Ovary (tissue), 7 donors: ENCODE measurements at regions not wholly inside any gene's neighbourhood (a gene's known extent, or its start where the extent isn't known, plus 50 kb on each side); places are given as distances from the start of the nearest gene placed in this dataset.

Experiments used
- DNase-seq, 5 donors: peaks; one replicate each; pipeline ENCODE4 v3.0.0-alpha.2; 2019 to 2020
- H3K27ac ChIP-seq, 2 donors: fragments of 200-600 bp; one replicate each; pipeline versions ENCODE4 v1.5.1 to v1.8.0; 2019 to 2022
- H3K27me3 ChIP-seq: fragments of 200-600 bp; one replicate; pipeline ENCODE4 v1.8.0; 2022
- H3K36me3 ChIP-seq: fragments of 200-600 bp; sonication (generic); one replicate; pipeline ENCODE4 v1.5.1; 2019
- H3K4me1 ChIP-seq: one replicate; pipeline ENCODE4 v1.8.1; 2013; ENCODE audit warnings: mild to moderate bottlenecking, moderate library complexity; ENCODE audit not compliant: insufficient read depth
- H3K4me3 ChIP-seq: fragments of 200-600 bp; sonication (generic); one replicate; pipeline ENCODE4 v1.5.1; 2017
- H3K9me3 ChIP-seq, 2 donors: fragments of 200-600 bp in 1 of 2; sonication (generic) in 1 of 2; one replicate each; pipeline versions ENCODE4 v1.5.1 to v1.8.1; 2013 to 2019; ENCODE audit warnings: mild to moderate bottlenecking in 1 of 2, moderate library complexity in 1 of 2
- CTCF ChIP-seq, 3 donors: fragments of 450-650 bp in 2 of 3; fragments of 200-600 bp in 1 of 3; IDR thresholded peaks; one replicate each; pipeline versions ENCODE4 v1.5.1 to v1.8.0; 2016 to 2022; ENCODE audit warnings: antibody characterized with exemption in 3 of 3, mild to moderate bottlenecking in 1 of 3
- EP300 ChIP-seq: sonication (generic); formaldehyde crosslinking; IDR thresholded peaks from one replicate; pipeline ENCODE4 v1.6.1; 2017; ENCODE audit warnings: antibody characterized with exemption
- POLR2A ChIP-seq: fragments of 450-650 bp; IDR thresholded peaks from one replicate; pipeline ENCODE4 v1.6.1; 2017; ENCODE audit warnings: antibody characterized with exemption, mild to moderate bottlenecking, moderate library complexity
- WGBS, 3 donors: extraction: QIAGEN DNeasy Blood & Tissue Kit in 1 of 3; methylation state at CpG; one replicate each; pipeline versions ENCODE4 v1.1.5 to v1.1.7; 2013 to 2017; 5-methylcytosine and 5-hydroxymethylcytosine counted together
- intact Hi-C, 4 donors: fragments of 100-400 bp; cut with DNase I; formaldehyde crosslinking; loops; one replicate each; pipeline versions ENCODE4 v1.11.0 to v1.15.1; 2022 to 2023
- donor health status: DM: no; HTN: no; CAD: no; lungs with moderate emphysema.
- donor health status: DM: no; HTN: no; CAD: no.
- donor health status: Bipolar disorder and iron deficiency.
- donor health status: DM: no; HTN: no; CAD: no.
- donor health status: DM: yes; HTN: yes; CAD: no.

GRCh38 chr16:85185303-85186100, 73.2 kb upstream of the CIBAR2 start:
- Histone ChIP-seq H3K36me3 (no peaks in the 10 kb centered on the region), H3K4me1 (peaks cover 31% of the 10 kb centered on the region), H3K27me3 (no peaks in the 10 kb centered on the region), H3K4me3 (no peak overlapping the region), H3K27ac (no peak overlapping the region), H3K9me3 (no peaks in the 10 kb centered on the region)
- WGBS, 3 donors: 82 to 88% (median 86%) methylated on average over 22 of the region's 22 CpGs
- intact Hi-C loops: no loop called here
- TF ChIP-seq POLR2A (no peak), EP300 (no peak), CTCF (IDR thresholded peaks at IDR 0.05) (no peak)
- no peak for DNase-seq

GRCh38 chr16:85187002-85187401, 74.7 kb upstream of the CIBAR2 start:
- Histone ChIP-seq H3K4me1 (peaks cover 23% of the 10 kb centered on the region), H3K36me3 (no peaks in the 10 kb centered on the region), H3K9me3 (no peaks in the 10 kb centered on the region), H3K27me3 (no peaks in the 10 kb centered on the region), H3K27ac (no peak overlapping the region), H3K4me3 (no peak overlapping the region)
- intact Hi-C loops: no loop called here
- WGBS, 3 donors: 76 to 89% (median 78%) methylated on average over 13 of the region's 13 CpGs
- no peak for TF ChIP-seq CTCF (IDR thresholded peaks at IDR 0.05)
- no peak for TF ChIP-seq POLR2A
- no peak for TF ChIP-seq EP300
- DNase-seq: no peak

- Histone ChIP-seq H3K9me3 (no peaks in the 10 kb centered on the region), H3K36me3 (no peaks in the 10 kb centered on the region), H3K4me1 (peaks cover 18% of the 10 kb centered on the region), H3K4me3 (no peak overlapping the region), H3K27ac (no peak overlapping the region), H3K27me3 (no peaks in the 10 kb centered on the region)
- WGBS, 3 donors: 83 to 93% (median 87%) methylated on average over 13 of the region's 13 CpGs
- no peak for DNase-seq
- TF ChIP-seq EP300: no peak
- TF ChIP-seq CTCF (IDR thresholded peaks at IDR 0.05): no peak
- no peak for TF ChIP-seq POLR2A
- intact Hi-C loops: no loop called here
Measured at GRCh38 chr16:85187447-85187846, 75.2 kb upstream of the CIBAR2 start.

- Histone ChIP-seq H3K27ac (no peak overlapping the region), H3K36me3 (no peaks in the 10 kb centered on the region), H3K4me3 (no peak overlapping the region), H3K4me1 (peaks cover 17% of the 10 kb centered on the region), H3K27me3 (no peaks in the 10 kb centered on the region), H3K9me3 (no peaks in the 10 kb centered on the region)
- intact Hi-C loops: no loop called here
- DNase-seq: no peak
- 89 to 96% (median 95%) methylated on average over 12 of the region's 12 CpGs for WGBS, 3 donors
- no peak for TF ChIP-seq POLR2A
- no peak for TF ChIP-seq EP300
- TF ChIP-seq CTCF (IDR thresholded peaks at IDR 0.05): no peak
Measured at GRCh38 chr16:85187886-85188285, 75.6 kb upstream of the CIBAR2 start.
